IMR-90 (cell line): ENCODE measurements at regions not wholly inside any gene's neighbourhood (a gene's known extent, or its start where the extent isn't known, plus 50 kb on each side); places are given as distances from the start of the nearest gene placed in this dataset.

Experiments
- ATAC-seq: fragments of 200-7000 bp; cut with Tn5 transposase; 2 replicates; pipeline ENCODE4 v1.9.1; 2020; ENCODE audit warnings: low read depth, mild to moderate bottlenecking, moderate library complexity
- BruUV-seq: library from RNA; stranded (reverse); fragments of 400-500 nt; replicated peaks from 2 replicates; lab custom pipeline; 2021; lab: Mats Ljungman, UMichigan
- CTCF ChIA-PET: fragments of 300-600 bp; formaldehyde crosslinking; extraction: SDS; loops from one replicate; lab custom pipeline; 2021; ENCODE audit warnings: antibody characterized with exemption; lab: Yijun Ruan, JAX
- POLR2A ChIA-PET: fragments of 300-600 bp; sonication (Branson Sonifier 250); formaldehyde crosslinking; loops from one replicate; lab custom pipeline; 2022; ENCODE audit warnings: antibody characterized with exemption; ENCODE audit not compliant: unreplicated experiment; lab: Charles Lee
- DNase-seq: peaks from one replicate; pipeline ENCODE4 v3.0.0; 2013
- H2AFZ ChIP-seq: replicated peaks from 2 replicates; pipeline ENCODE3; 2013; ENCODE audit warnings: low read length, mild to moderate bottlenecking; ENCODE audit not compliant: poor library complexity
- H2AK5ac ChIP-seq: 2 replicates; pipeline ENCODE4 v1.6.1; 2013; ENCODE audit warnings: low read depth, low read length, inconsistent platforms
- H2AK9ac ChIP-seq: replicated peaks from 2 replicates; pipeline ENCODE3; 2013; ENCODE audit warnings: mild to moderate bottlenecking, low read depth, low read length, moderate library complexity; ENCODE audit not compliant: poor library complexity
- H2BK120ac ChIP-seq: 2 replicates; pipeline ENCODE4 v1.6.1; 2013; ENCODE audit warnings: low read depth, low read length, inconsistent platforms
- H2BK15ac ChIP-seq: 3 replicates; pipeline ENCODE4 v1.6.1; 2013; ENCODE audit warnings: low read depth, low read length, inconsistent platforms
- H2BK20ac ChIP-seq: 2 replicates; pipeline ENCODE4 v1.6.1; 2013; ENCODE audit warnings: low read depth, mild to moderate bottlenecking, inconsistent platforms, low read length, moderate library complexity
- H2BK5ac ChIP-seq: 2 replicates; pipeline ENCODE4 v1.6.1; 2013; ENCODE audit warnings: mild to moderate bottlenecking, low read depth, low read length, inconsistent platforms; ENCODE audit not compliant: poor library complexity, severe bottlenecking
- H3K14ac ChIP-seq: replicated peaks from 2 replicates; pipeline ENCODE4 v1.6.1; 2013; ENCODE audit warnings: low read depth, low read length, inconsistent platforms
- H3K18ac ChIP-seq: 2 replicates; pipeline ENCODE4 v1.6.1; 2013; ENCODE audit warnings: low read depth, low read length, control low read depth
- H3K23ac ChIP-seq: 2 replicates; pipeline ENCODE4 v1.6.1; 2013; ENCODE audit warnings: low read depth, low read length, inconsistent platforms
- H3K27ac ChIP-seq: 2 replicates; pipeline ENCODE4 v1.5.1; 2013; ENCODE audit warnings: mild to moderate bottlenecking, control low read depth, low read length; ENCODE audit not compliant: insufficient read depth
- H3K27me3 ChIP-seq: 2 replicates; pipeline ENCODE4 v1.6.1; 2013; ENCODE audit warnings: low read length; ENCODE audit not compliant: control insufficient read depth, insufficient read depth
- H3K36me3 ChIP-seq: 2 replicates; pipeline ENCODE4 v1.6.1; 2013; ENCODE audit warnings: low read length, mixed read lengths; ENCODE audit not compliant: control insufficient read depth, insufficient read depth
- H3K4ac ChIP-seq: 2 replicates; pipeline ENCODE4 v1.6.1; 2013; ENCODE audit warnings: low read depth, low read length, inconsistent platforms
- H3K4me1 ChIP-seq: 2 replicates; pipeline ENCODE4 v1.6.1; 2013; ENCODE audit warnings: low read length, mixed read lengths; ENCODE audit not compliant: control insufficient read depth, insufficient read depth
- H3K4me2 ChIP-seq: 2 replicates; pipeline ENCODE4 v1.6.1; 2013; ENCODE audit warnings: low read depth, mild to moderate bottlenecking, control low read depth, low read length, moderate library complexity
- H3K4me3 ChIP-seq: 2 replicates; pipeline ENCODE4 v1.5.1; 2013; ENCODE audit warnings: low read depth, mild to moderate bottlenecking, control low read depth, low read length, moderate library complexity; ENCODE audit not compliant: insufficient read depth
- H3K56ac ChIP-seq: 2 replicates; pipeline ENCODE4 v1.6.1; 2013; ENCODE audit warnings: low read length, inconsistent platforms; ENCODE audit not compliant: insufficient read depth; ENCODE audit errors: extremely low read depth
- H3K79me1 ChIP-seq, 2 experiments: 2 replicates each; pipeline ENCODE4 v1.6.1; 2013; ENCODE audit warnings: low read length in 2 of 2, inconsistent platforms in 1 of 2, low read depth in 1 of 2
- H3K9ac ChIP-seq: 2 replicates; pipeline ENCODE4 v1.6.1; 2013; ENCODE audit warnings: low read depth, low read length, control low read depth
- H3K9me1 ChIP-seq: 2 replicates; pipeline ENCODE4 v1.6.1; 2013; ENCODE audit warnings: low read length, inconsistent platforms; ENCODE audit not compliant: insufficient read depth
- H3K9me3 ChIP-seq: 2 replicates; pipeline ENCODE4 v1.6.1; 2013; ENCODE audit warnings: low read length; ENCODE audit not compliant: control insufficient read depth, insufficient read depth
- H4K20me1 ChIP-seq: 2 replicates; pipeline ENCODE4 v1.6.1; 2013; ENCODE audit warnings: low read length, inconsistent platforms; ENCODE audit not compliant: insufficient read depth
- H4K5ac ChIP-seq: 2 replicates; pipeline ENCODE4 v1.6.1; 2013; ENCODE audit warnings: mild to moderate bottlenecking, low read depth, low read length, control low read depth
- H4K8ac ChIP-seq, 2 experiments: 2 replicates each; pipeline ENCODE4 v1.6.1; 2013; ENCODE audit warnings: low read depth in 2 of 2, low read length in 2 of 2, control low read depth in 1 of 2, inconsistent platforms in 1 of 2
- H4K91ac ChIP-seq: 2 replicates; pipeline ENCODE4 v1.6.1; 2013; ENCODE audit warnings: low read depth, low read length, inconsistent platforms; ENCODE audit not compliant: insufficient read depth
- POLR2A ChIP-seq: IDR thresholded peaks from 2 replicates; pipeline ENCODE4 v1.6.1; 2012; ENCODE audit warnings: mild to moderate bottlenecking, low read depth, low read length
- WGBS, 2 experiments: methylation state at CpG; one replicate each; pipeline versions ENCODE4 v1.1.5 to v1.1.7; 2013; ENCODE audit warnings: missing lambda C conversion rate in 2 of 2; ENCODE audit not compliant: insufficient read length in 1 of 2; ENCODE audit errors: extremely low coverage in 2 of 2; 5-methylcytosine and 5-hydroxymethylcytosine counted together
- dilution Hi-C: fragments of 300-500 bp; cut with HindIII; formaldehyde crosslinking; loops from one replicate; pipeline ENCODE4 v1.14.3; 2018; ENCODE audit warnings: low sequenced_read_pairs; ENCODE audit not compliant: unreplicated experiment
- in situ Hi-C: fragments of 300-500 bp; cut with MboI; formaldehyde crosslinking; loops from 3 replicates; pipeline ENCODE4 v1.14.3; 2019; ENCODE audit warnings: low sequenced_read_pairs, inconsistent platforms, mixed read lengths
- intact Hi-C: fragments of 100-400 bp; cut with micrococcal nuclease; formaldehyde crosslinking; loops from 2 replicates; pipeline ENCODE4 v1.10.0; 2022

DNA sequence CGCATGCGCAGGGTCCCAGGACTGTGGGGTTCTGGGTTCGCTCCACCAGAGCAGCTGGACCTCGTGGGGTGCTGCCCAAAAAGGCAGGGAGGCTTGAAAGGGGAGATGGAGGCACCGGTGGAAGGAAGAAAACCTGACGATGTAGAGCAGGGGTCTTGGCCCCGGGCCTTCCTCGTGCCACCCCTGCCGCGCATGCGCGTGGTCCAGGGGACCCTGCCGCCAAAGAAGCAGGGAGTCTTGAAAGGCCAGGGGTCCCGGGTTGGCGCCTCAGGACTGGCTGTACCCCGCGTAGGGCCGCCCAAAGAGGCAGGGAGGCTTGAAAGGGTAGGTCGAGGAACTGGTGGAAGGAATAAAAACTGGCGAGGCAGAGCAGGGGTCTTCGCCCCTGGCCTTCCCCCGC lies 321.0 kb downstream of the ALG10 start:
- H2BK120ac ChIP-seq: no peak overlapping the region
- no peak overlapping the region for H3K27ac ChIP-seq
- H4K8ac ChIP-seq: no peak overlapping the region
- intact Hi-C loops: no loop called here
- H2BK15ac ChIP-seq: no peak overlapping the region
- WGBS, 2 experiments: 63% methylated on average over 9 of the region's 22 CpGs; no CpG with 5 or more reads in 1 of the 2 experiments
- no peak overlapping the region for H3K9ac ChIP-seq
- no peak overlapping the region for H3K14ac ChIP-seq
- H3K79me1 ChIP-seq: no peaks in the 10 kb centered on the region
- no peak for ATAC-seq
- H3K9me1 ChIP-seq: no peaks in the 10 kb centered on the region
- H4K5ac ChIP-seq: no peak overlapping the region
- no peak overlapping the region for H4K91ac ChIP-seq
- DNase-seq: no peak
- no peak overlapping the region for H3K23ac ChIP-seq
- H2BK20ac ChIP-seq: no peak overlapping the region
- no peak for TF ChIP-seq POLR2A
- H2AK5ac ChIP-seq: no peak overlapping the region
- H2AFZ ChIP-seq: no peak overlapping the region
- in situ Hi-C loops: no loop called here
- BruUV-seq: no TSS peak
- no peak overlapping the region for H3K18ac ChIP-seq
- POLR2A ChIA-PET: no interaction called here
- H3K4me1 ChIP-seq: no peaks in the 10 kb centered on the region
- H2AK9ac ChIP-seq: no peak overlapping the region
- no peak overlapping the region for H2BK5ac ChIP-seq
- CTCF ChIA-PET: no interaction called here
- no peak overlapping the region for H3K4me3 ChIP-seq
- H3K27me3 ChIP-seq: no peaks in the 10 kb centered on the region
- dilution Hi-C loops: no loop called here
- peaks cover 27% of the 10 kb centered on the region for H3K9me3 ChIP-seq
- H4K20me1 ChIP-seq: no peaks in the 10 kb centered on the region
- H3K4ac ChIP-seq: no peak overlapping the region
- H3K36me3 ChIP-seq: no peaks in the 10 kb centered on the region
- H3K4me2 ChIP-seq: no peak overlapping the region
- H3K56ac ChIP-seq: no peak overlapping the region
